DND-41 (cell line): ENCODE measurements at regions not wholly inside any gene's neighbourhood (a gene's known extent, or its start where the extent isn't known, plus 50 kb on each side); places are given as distances from the start of the nearest gene placed in this dataset.

Experiments
- ATAC-seq: fragments of 200-7000 bp; cut with Tn5 transposase; 3 replicates; pipeline ENCODE4 v1.9.1; 2021; ENCODE audit warnings: low read depth; ENCODE audit not compliant: insufficient read depth
- DNase-seq: peaks from one replicate; pipeline ENCODE4 v3.0.0-alpha.2; 2020
- H2AFZ ChIP-seq: 2 replicates; pipeline ENCODE4 v1.6.0; 2012; ENCODE audit warnings: low read depth, low read length
- H3K27ac ChIP-seq: 2 replicates; pipeline ENCODE4 v1.5.1; 2012; ENCODE audit warnings: low read length, inconsistent platforms
- H3K27me3 ChIP-seq: fragments of 200-600 bp; sonication (generic); 2 replicates; pipeline ENCODE4 v1.6.0; 2012; ENCODE audit warnings: low read length, mild to moderate bottlenecking, inconsistent platforms; ENCODE audit not compliant: insufficient read depth, poor library complexity
- H3K36me3 ChIP-seq: 2 replicates; pipeline ENCODE4 v1.5.1; 2012; ENCODE audit warnings: low read length, inconsistent platforms; ENCODE audit not compliant: insufficient read depth
- H3K4me1 ChIP-seq: 2 replicates; pipeline ENCODE4 v1.5.1; 2012; ENCODE audit warnings: mild to moderate bottlenecking, low read length; ENCODE audit not compliant: insufficient read depth
- H3K4me2 ChIP-seq: 2 replicates; pipeline ENCODE4 v1.6.0; 2012; ENCODE audit warnings: mild to moderate bottlenecking, moderate library complexity, low read length, inconsistent platforms; ENCODE audit not compliant: insufficient read depth
- H3K4me3 ChIP-seq, 2 experiments: fragments of 200-600 bp in 1 of 2; shearing (Covaris generic) in 1 of 2; 2 replicates each; pipeline ENCODE4 v1.5.1; 2012 to 2016; ENCODE audit warnings: inconsistent platforms in 2 of 2, low read length in 2 of 2, mild to moderate bottlenecking in 2 of 2, low read depth in 1 of 2, moderate library complexity in 1 of 2
- H3K79me2 ChIP-seq: 2 replicates; pipeline ENCODE4 v1.6.0; 2012; ENCODE audit warnings: low read length, inconsistent platforms; ENCODE audit not compliant: insufficient read depth
- H3K9ac ChIP-seq: 2 replicates; pipeline ENCODE4 v1.6.0; 2012; ENCODE audit warnings: low read depth, mild to moderate bottlenecking, inconsistent platforms, low read length, moderate library complexity
- H3K9me3 ChIP-seq: 2 replicates; pipeline ENCODE4 v1.5.1; 2012; ENCODE audit warnings: low read length, moderate library complexity, mild to moderate bottlenecking, inconsistent platforms; ENCODE audit not compliant: insufficient read depth, severe bottlenecking
- H4K20me1 ChIP-seq: 2 replicates; pipeline ENCODE4 v1.6.0; 2012; ENCODE audit warnings: low read length; ENCODE audit not compliant: insufficient read depth
- EZH2 ChIP-seq: IDR thresholded peaks from 3 replicates; pipeline ENCODE4 v1.6.1; 2012; ENCODE audit warnings: borderline replicate concordance, low read depth, mild to moderate bottlenecking, moderate library complexity, low read length, inconsistent platforms; ENCODE audit not compliant: severe bottlenecking
- TF ChIP-seq, protein P1 (sequence below): IDR thresholded peaks from 2 replicates; pipeline ENCODE4 v1.5.1; 2012; ENCODE audit warnings: borderline replicate concordance, low read length, moderate library complexity, mild to moderate bottlenecking; ENCODE audit not compliant: poor library complexity, severe bottlenecking; ENCODE audit errors: extremely low read depth

DNA sequence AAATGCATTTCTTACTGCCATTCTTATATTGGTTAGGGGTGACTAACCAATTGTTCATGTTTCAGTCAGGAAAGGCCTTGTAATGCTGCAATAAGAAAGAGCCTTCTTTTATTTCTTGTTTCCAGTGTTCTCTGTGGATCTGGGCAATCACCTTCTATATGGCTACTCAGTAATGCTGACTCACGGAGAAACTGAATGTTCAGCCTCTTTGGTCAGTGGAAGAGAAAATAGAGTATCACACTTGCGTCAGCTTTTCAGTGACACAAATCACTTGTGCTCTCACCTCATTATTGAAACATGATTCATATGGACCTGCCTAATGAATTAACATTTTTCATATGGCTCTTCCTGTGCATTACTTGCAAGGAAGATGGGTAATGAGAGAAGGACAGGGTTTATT, 243.9 kb upstream of the POT1 start:
- Histone ChIP-seq H3K9me3 (no peaks in the 10 kb centered on the region), H3K4me2 (no peak overlapping the region), H3K79me2 (no peaks in the 10 kb centered on the region), H2AFZ (no peak overlapping the region), H3K9ac (no peak overlapping the region), H3K27ac (no peak overlapping the region), H3K4me3 (no peak overlapping the region), H4K20me1 (no peaks in the 10 kb centered on the region), H3K27me3 (no peaks in the 10 kb centered on the region), H3K4me1 (no peaks in the 10 kb centered on the region), H3K36me3 (no peaks in the 10 kb centered on the region)
- TF ChIP-seq, protein P1, sequence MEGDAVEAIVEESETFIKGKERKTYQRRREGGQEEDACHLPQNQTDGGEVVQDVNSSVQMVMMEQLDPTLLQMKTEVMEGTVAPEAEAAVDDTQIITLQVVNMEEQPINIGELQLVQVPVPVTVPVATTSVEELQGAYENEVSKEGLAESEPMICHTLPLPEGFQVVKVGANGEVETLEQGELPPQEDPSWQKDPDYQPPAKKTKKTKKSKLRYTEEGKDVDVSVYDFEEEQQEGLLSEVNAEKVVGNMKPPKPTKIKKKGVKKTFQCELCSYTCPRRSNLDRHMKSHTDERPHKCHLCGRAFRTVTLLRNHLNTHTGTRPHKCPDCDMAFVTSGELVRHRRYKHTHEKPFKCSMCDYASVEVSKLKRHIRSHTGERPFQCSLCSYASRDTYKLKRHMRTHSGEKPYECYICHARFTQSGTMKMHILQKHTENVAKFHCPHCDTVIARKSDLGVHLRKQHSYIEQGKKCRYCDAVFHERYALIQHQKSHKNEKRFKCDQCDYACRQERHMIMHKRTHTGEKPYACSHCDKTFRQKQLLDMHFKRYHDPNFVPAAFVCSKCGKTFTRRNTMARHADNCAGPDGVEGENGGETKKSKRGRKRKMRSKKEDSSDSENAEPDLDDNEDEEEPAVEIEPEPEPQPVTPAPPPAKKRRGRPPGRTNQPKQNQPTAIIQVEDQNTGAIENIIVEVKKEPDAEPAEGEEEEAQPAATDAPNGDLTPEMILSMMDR: no peak
- no peak for TF ChIP-seq EZH2
- no peak for ATAC-seq
- no peak for DNase-seq

DNA sequence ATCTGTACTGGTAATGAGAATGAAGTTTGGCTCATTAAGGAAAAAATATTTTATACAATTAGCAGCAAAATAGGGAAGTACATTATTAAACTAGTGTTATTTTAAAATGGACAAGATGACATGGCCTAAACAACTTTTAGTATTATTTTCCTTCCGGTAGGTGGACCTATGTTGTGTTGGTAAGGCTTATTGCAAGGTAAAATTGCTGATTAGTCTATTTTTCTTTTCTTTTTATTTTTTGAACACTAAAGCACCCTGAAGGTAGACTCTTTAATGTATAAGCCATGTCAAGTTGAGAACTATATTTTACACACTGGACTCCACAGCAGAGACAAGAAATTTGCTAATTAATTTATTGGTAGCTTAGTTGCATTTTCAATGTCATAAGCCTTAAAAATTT, 239.5 kb upstream of the POT1 start:
- Histone ChIP-seq H3K4me1 (no peaks in the 10 kb centered on the region), H4K20me1 (no peaks in the 10 kb centered on the region), H2AFZ (no peak overlapping the region), H3K4me3 (no peak overlapping the region), H3K27me3 (no peaks in the 10 kb centered on the region), H3K79me2 (no peaks in the 10 kb centered on the region), H3K9me3 (no peaks in the 10 kb centered on the region), H3K4me2 (no peak overlapping the region), H3K27ac (no peak overlapping the region), H3K9ac (no peak overlapping the region), H3K36me3 (no peaks in the 10 kb centered on the region)
- no peak for ATAC-seq
- TF ChIP-seq, protein P1: no peak
- no peak for TF ChIP-seq EZH2
- no peak for DNase-seq

DNA sequence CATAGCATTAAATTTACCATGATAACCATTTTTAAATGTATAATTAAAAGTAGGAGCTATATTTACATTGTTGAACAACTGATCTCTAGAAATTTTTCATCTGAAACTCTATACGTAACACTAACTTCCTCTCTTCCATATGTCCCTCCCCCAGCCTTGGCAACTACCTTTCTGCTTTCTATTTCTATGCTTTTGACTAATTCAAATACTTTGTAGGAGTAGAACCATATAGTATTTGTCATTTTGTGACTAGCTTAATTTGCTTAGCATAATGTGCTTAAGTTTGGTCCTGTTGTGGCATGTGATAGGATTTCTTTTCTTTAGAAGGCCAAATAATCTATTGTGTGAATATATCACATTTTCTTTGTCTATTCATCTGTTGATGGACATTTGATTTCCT, 225.3 kb upstream of the POT1 start:
- Histone ChIP-seq H2AFZ (no peak overlapping the region), H3K27me3 (no peaks in the 10 kb centered on the region), H3K79me2 (no peaks in the 10 kb centered on the region), H3K27ac (no peak overlapping the region), H3K9me3 (no peaks in the 10 kb centered on the region), H4K20me1 (no peaks in the 10 kb centered on the region), H3K4me1 (no peaks in the 10 kb centered on the region), H3K4me2 (no peak overlapping the region), H3K36me3 (no peaks in the 10 kb centered on the region), H3K4me3 (no peak overlapping the region), H3K9ac (no peak overlapping the region)
- no peak for TF ChIP-seq EZH2
- TF ChIP-seq, protein P1: no peak
- DNase-seq: no peak
- ATAC-seq: no peak

DNA sequence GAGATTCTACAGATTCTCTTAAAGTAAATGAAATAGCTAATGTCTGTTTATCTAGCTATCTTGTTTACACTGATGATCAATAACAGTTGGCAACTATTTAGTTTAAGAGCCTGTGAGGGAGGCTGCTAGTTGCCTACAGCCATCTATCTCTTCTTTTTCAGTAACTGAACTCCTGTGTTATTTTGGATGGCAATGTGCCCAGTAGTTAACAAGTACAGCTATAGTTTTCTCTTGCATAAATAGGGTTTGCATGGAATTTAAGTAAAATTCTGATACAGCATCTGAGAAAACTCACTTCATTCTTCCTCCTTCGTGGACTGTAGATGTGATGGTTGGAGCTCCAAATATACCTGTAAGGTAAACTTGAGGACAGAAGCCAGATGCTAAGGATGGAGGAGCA, 219.5 kb upstream of the POT1 start:
- no peaks in the 10 kb centered on the region for H3K27me3 ChIP-seq
- no peak for ATAC-seq
- no peaks in the 10 kb centered on the region for H3K36me3 ChIP-seq
- no peak overlapping the region for H3K27ac ChIP-seq
- H3K9ac ChIP-seq: no peak overlapping the region
- H3K4me3 ChIP-seq: no peak overlapping the region
- H3K79me2 ChIP-seq: no peaks in the 10 kb centered on the region
- H4K20me1 ChIP-seq: no peaks in the 10 kb centered on the region
- DNase-seq: no peak
- no peaks in the 10 kb centered on the region for H3K4me1 ChIP-seq
- H2AFZ ChIP-seq: no peak overlapping the region
- no peaks in the 10 kb centered on the region for H3K9me3 ChIP-seq
- H3K4me2 ChIP-seq: no peak overlapping the region
- no peak for TF ChIP-seq EZH2
